Liver (tissue), 8 donors: ENCODE measurements at regions not wholly inside any gene's neighbourhood (a gene's known extent, or its start where the extent isn't known, plus 50 kb on each side); places are given as distances from the start of the nearest gene placed in this dataset.

Experiments
- DNase-seq: peaks from one replicate; pipeline ENCODE4 v3.0.0-alpha.2; 2017; ENCODE audit warnings: low spot score
- H3K27ac ChIP-seq, 2 donors: one replicate each; pipeline ENCODE4 v1.7.0; 2013; ENCODE audit warnings: inconsistent platforms in 2 of 2, low read length in 2 of 2, control low read depth in 1 of 2, low read depth in 1 of 2, mild to moderate bottlenecking in 1 of 2
- H3K27me3 ChIP-seq, 4 donors: one replicate each; pipeline versions ENCODE4 v1.6.1 to v1.7.0; 2013; ENCODE audit warnings: low read length in 3 of 4, inconsistent platforms in 1 of 4, mild to moderate bottlenecking in 1 of 4, moderate library complexity in 1 of 4; ENCODE audit not compliant: control insufficient read depth in 4 of 4, insufficient read depth in 4 of 4
- H3K36me3 ChIP-seq, 4 donors: one replicate each; pipeline versions ENCODE4 v1.6.1 to v1.7.0; 2013; ENCODE audit warnings: low read length in 3 of 4, mild to moderate bottlenecking in 3 of 4, low read depth in 1 of 4, moderate library complexity in 1 of 4; ENCODE audit not compliant: control insufficient read depth in 4 of 4, insufficient read depth in 3 of 4
- H3K4me1 ChIP-seq, 4 donors: one replicate each; pipeline versions ENCODE4 v1.6.1 to v1.7.0; 2013; ENCODE audit warnings: low read length in 3 of 4, mild to moderate bottlenecking in 3 of 4, moderate library complexity in 1 of 4; ENCODE audit not compliant: control insufficient read depth in 4 of 4, insufficient read depth in 4 of 4
- H3K4me3 ChIP-seq, 3 donors: one replicate each; pipeline versions ENCODE4 v1.6.1 to v1.7.0; 2013; ENCODE audit warnings: low read length in 3 of 3, control low read depth in 1 of 3, low read depth in 1 of 3, mild to moderate bottlenecking in 1 of 3
- H3K9ac ChIP-seq, 2 donors: one replicate each; pipeline ENCODE4 v1.7.0; 2013; ENCODE audit warnings: low read length in 2 of 2, mild to moderate bottlenecking in 2 of 2, moderate library complexity in 2 of 2, control low read depth in 1 of 2, low read depth in 1 of 2
- H3K9me3 ChIP-seq, 4 donors: one replicate each; pipeline versions ENCODE4 v1.6.1 to v1.7.0; 2013; ENCODE audit warnings: low read length in 3 of 4; ENCODE audit not compliant: control insufficient read depth in 4 of 4
- CTCF ChIP-seq: fragments of 150-350 bp; IDR thresholded peaks from 2 replicates; pipeline ENCODE4 v1.5.1; 2017; ENCODE audit warnings: improper control_type of control experiment, low read depth, low read length; ENCODE audit not compliant: missing input control
- FOXA1 ChIP-seq: IDR thresholded peaks from 2 replicates; pipeline ENCODE4 v1.6.1; 2016; ENCODE audit warnings: antibody characterized with exemption
- FOXA2 ChIP-seq: IDR thresholded peaks from 2 replicates; pipeline ENCODE4 v1.6.1; 2016; ENCODE audit warnings: antibody characterized with exemption
- GABPA ChIP-seq, 2 donors: IDR thresholded peaks in 1 of 2; conservative IDR thresholded peaks in 1 of 2; 2 replicates each; pipeline ENCODE4 v1.6.1; 2016; ENCODE audit warnings: antibody characterized with exemption in 2 of 2, mild to moderate bottlenecking in 1 of 2, moderate library complexity in 1 of 2
- HNF4A ChIP-seq, 2 donors: conservative IDR thresholded peaks; 2 replicates each; pipeline ENCODE4 v1.6.1; 2016; ENCODE audit warnings: antibody characterized with exemption in 2 of 2, mild to moderate bottlenecking in 2 of 2
- HNF4G ChIP-seq: IDR thresholded peaks from 2 replicates; pipeline ENCODE4 v1.6.1; 2016; ENCODE audit warnings: antibody characterized with exemption
- JUND ChIP-seq, 2 donors: IDR thresholded peaks; 2 replicates each; pipeline ENCODE4 v1.6.1; 2016; ENCODE audit warnings: antibody characterized with exemption in 2 of 2
- MAX ChIP-seq: IDR thresholded peaks from 2 replicates; pipeline ENCODE4 v1.6.1; 2016; ENCODE audit warnings: antibody characterized with exemption
- NR2F2 ChIP-seq: IDR thresholded peaks from 2 replicates; pipeline ENCODE4 v1.6.1; 2016; ENCODE audit warnings: antibody characterized with exemption
- RAD21 ChIP-seq, 2 donors: IDR thresholded peaks; 2 replicates each; pipeline ENCODE4 v1.6.1; 2016; ENCODE audit warnings: antibody characterized with exemption in 2 of 2, mild to moderate bottlenecking in 2 of 2
- REST ChIP-seq: IDR thresholded peaks from 2 replicates; pipeline ENCODE4 v1.6.1; 2016; ENCODE audit warnings: antibody characterized with exemption, mild to moderate bottlenecking
- RXRA ChIP-seq, 2 donors: IDR thresholded peaks; 2 replicates each; pipeline ENCODE4 v1.6.1; 2017 to 2018; ENCODE audit warnings: antibody characterized with exemption in 2 of 2, mild to moderate bottlenecking in 1 of 2
- TAF1 ChIP-seq: conservative IDR thresholded peaks from 2 replicates; pipeline ENCODE4 v1.6.1; 2016; ENCODE audit warnings: antibody characterized with exemption, mild to moderate bottlenecking
- YY1 ChIP-seq: IDR thresholded peaks from 2 replicates; pipeline ENCODE4 v1.6.1; 2016; ENCODE audit warnings: antibody characterized with exemption, mild to moderate bottlenecking
- ZBTB33 ChIP-seq: IDR thresholded peaks from 2 replicates; pipeline ENCODE4 v1.6.1; 2016; ENCODE audit warnings: antibody characterized with exemption
- WGBS: extraction: QIAGEN DNeasy Blood & Tissue Kit; methylation state at CpG from one replicate; pipeline ENCODE4 v1.1.7; 2013; 5-methylcytosine and 5-hydroxymethylcytosine counted together
- donor health status: healthy.
- donor health status: healthy.
- donor health status: healthy.
- donor health status: healthy.
- donor health status: healthy.

- no peak overlapping the region for H3K9ac ChIP-seq
- H3K4me1 ChIP-seq, result no peaks in the 10 kb centered on the region
- H3K36me3 ChIP-seq, result no peaks in the 10 kb centered on the region
- no peak for DNase-seq
- no peak overlapping the region for H3K4me3 ChIP-seq
- no peak for TF ChIP-seq TAF1
- no peak for TF ChIP-seq HNF4A (conservative IDR thresholded peaks at IDR 0.05)
- no peak for TF ChIP-seq ZBTB33
- no peak for TF ChIP-seq JUND (IDR thresholded peaks at IDR 0.05)
- no peak for TF ChIP-seq RAD21 (IDR thresholded peaks at IDR 0.05)
- no peak for TF ChIP-seq FOXA1
- TF ChIP-seq RXRA (IDR thresholded peaks at IDR 0.05), result no peak
- no peak for TF ChIP-seq HNF4G
- TF ChIP-seq REST, result no peak
- TF ChIP-seq CTCF, result no peak
- no peak for TF ChIP-seq MAX
- no peak for TF ChIP-seq YY1
- TF ChIP-seq NR2F2, result no peak
- TF ChIP-seq GABPA (IDR thresholded peaks at IDR 0.05 in 1 of 2, conservative IDR thresholded peaks at IDR 0.05 in 1 of 2), result no peak
- no peak for TF ChIP-seq FOXA2
- H3K27me3 ChIP-seq, result peaks cover 0 to 5% (median under 1%) of the 10 kb centered on the region in 4 donors
- WGBS, result 80% methylated on average over 5 of the region's 5 CpGs
- H3K27ac ChIP-seq, result no peak overlapping the region
- no peaks in the 10 kb centered on the region for H3K9me3 ChIP-seq
Observed at GRCh38 chr2:120819720-120820210, 84.1 kb downstream of the GLI2 start.

GRCh38 chr2:120820263-120820952 lies 84.7 kb downstream of the GLI2 start:
- Histone ChIP-seq H3K27me3 (peaks cover 0 to 5% (median under 1%) of the 10 kb centered on the region in 4 donors), H3K9ac (no peak overlapping the region), H3K4me1 (no peaks in the 10 kb centered on the region), H3K4me3 (no peak overlapping the region), H3K27ac (no peak overlapping the region), H3K36me3 (no peaks in the 10 kb centered on the region), H3K9me3 (no peaks in the 10 kb centered on the region)
- WGBS, result 43% methylated on average over 19 of the region's 19 CpGs
- no peak for TF ChIP-seq TAF1
- no peak for DNase-seq
